PC-9 (cell line): ENCODE measurements at regions not wholly inside any gene's neighbourhood (a gene's known extent, or its start where the extent isn't known, plus 50 kb on each side); places are given as distances from the start of the nearest gene placed in this dataset.
"Not testable (repeated sequence)": the region's sequence is repeated elsewhere in the genome, so short reads cannot be mapped to it uniquely, and the experiment has no call there.

Experiments used
- EZH2 ChIP-seq: fragments of 200-600 bp; sonication (generic); IDR thresholded peaks from 2 replicates; pipeline ENCODE4 v1.8.0; 2017; ENCODE audit warnings: antibody characterized with exemption, low read depth
- TF ChIP-seq, protein P1 (sequence below): fragments of 200-600 bp; sonication (generic); conservative IDR thresholded peaks from 2 replicates; pipeline ENCODE4 v1.6.1; 2017; ENCODE audit warnings: mixed run types, antibody characterized with exemption, mild to moderate bottlenecking, moderate library complexity

DNA sequence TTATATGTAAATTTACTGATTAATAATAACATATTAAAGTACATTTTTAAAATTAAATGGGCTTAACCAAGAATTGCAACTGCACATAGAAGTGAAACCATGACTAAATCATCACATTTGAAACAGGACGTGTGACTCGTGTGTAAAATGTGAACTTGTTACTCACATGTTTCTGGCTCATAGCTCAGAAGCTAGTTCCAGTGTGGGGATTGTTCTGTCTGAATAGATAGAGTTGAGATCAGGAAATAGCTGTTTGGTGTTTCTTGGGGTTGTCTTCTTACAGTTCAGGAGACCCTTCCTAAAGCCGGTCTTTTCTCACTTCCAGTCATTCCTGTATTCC is 130.9 kb downstream of the LAT start:
- not testable (repeated sequence) for TF ChIP-seq EZH2
- TF ChIP-seq, protein P1, sequence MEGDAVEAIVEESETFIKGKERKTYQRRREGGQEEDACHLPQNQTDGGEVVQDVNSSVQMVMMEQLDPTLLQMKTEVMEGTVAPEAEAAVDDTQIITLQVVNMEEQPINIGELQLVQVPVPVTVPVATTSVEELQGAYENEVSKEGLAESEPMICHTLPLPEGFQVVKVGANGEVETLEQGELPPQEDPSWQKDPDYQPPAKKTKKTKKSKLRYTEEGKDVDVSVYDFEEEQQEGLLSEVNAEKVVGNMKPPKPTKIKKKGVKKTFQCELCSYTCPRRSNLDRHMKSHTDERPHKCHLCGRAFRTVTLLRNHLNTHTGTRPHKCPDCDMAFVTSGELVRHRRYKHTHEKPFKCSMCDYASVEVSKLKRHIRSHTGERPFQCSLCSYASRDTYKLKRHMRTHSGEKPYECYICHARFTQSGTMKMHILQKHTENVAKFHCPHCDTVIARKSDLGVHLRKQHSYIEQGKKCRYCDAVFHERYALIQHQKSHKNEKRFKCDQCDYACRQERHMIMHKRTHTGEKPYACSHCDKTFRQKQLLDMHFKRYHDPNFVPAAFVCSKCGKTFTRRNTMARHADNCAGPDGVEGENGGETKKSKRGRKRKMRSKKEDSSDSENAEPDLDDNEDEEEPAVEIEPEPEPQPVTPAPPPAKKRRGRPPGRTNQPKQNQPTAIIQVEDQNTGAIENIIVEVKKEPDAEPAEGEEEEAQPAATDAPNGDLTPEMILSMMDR = not testable (repeated sequence)
